Stimulated activated CD4-positive, alpha-beta T cell treated with anti-CD3 and anti-CD28 coated beads, Interleukin-15, amount 100 ng/mL, for 1 hour (primary cell): ENCODE measurements at regions not wholly inside any gene's neighbourhood (a gene's known extent, or its start where the extent isn't known, plus 50 kb on each side); places are given as distances from the start of the nearest gene placed in this dataset.

Experiments
- DNase-seq, 2 donors: peaks; one replicate each; pipeline ENCODE4 v3.0.0-alpha.2; 2020; ENCODE audit warnings: low read depth in 1 of 2, low spot score in 1 of 2

- no peak for DNase-seq
Measured at GRCh38 chr17:5817475-5818395, 233.4 kb upstream of the NLRP1 start.

- no peak for DNase-seq
Measured at GRCh38 chr17:5819396-5819795, 235.1 kb upstream of the NLRP1 start.

- DNase-seq, result no peak
Measured at GRCh38 chr17:5819921-5820685, 235.8 kb upstream of the NLRP1 start.

- DNase-seq, result no peak
Measured at GRCh38 chr17:5820721-5821456, 236.6 kb upstream of the NLRP1 start.

GRCh38 chr17:5821803-5822202 lies 237.5 kb upstream of the NLRP1 start:
- no peak for DNase-seq

- no peak for DNase-seq
Measured at GRCh38 chr17:5822281-5823060, 238.2 kb upstream of the NLRP1 start.

GRCh38 chr17:5823219-5823618 lies 238.9 kb upstream of the NLRP1 start:
- no peak for DNase-seq

- DNase-seq, result no peak
Measured at GRCh38 chr17:5825717-5826330, 241.5 kb upstream of the NLRP1 start.

GRCh38 chr17:5826384-5826783 lies 242.1 kb upstream of the NLRP1 start:
- no peak for DNase-seq

- DNase-seq, result no peak
Measured at GRCh38 chr17:5830921-5831320, 239.3 kb upstream of the WSCD1 start.

- DNase-seq, result no peak
Measured at GRCh38 chr17:5832886-5833285, 237.3 kb upstream of the WSCD1 start.

GRCh38 chr17:5837055-5837491 lies 233.1 kb upstream of the WSCD1 start:
- no peak for DNase-seq

GRCh38 chr17:5838661-5839300 lies 231.4 kb upstream of the WSCD1 start:
- no peak for DNase-seq

- DNase-seq, result no peak
Measured at GRCh38 chr17:5840811-5841446, 229.2 kb upstream of the WSCD1 start.

- DNase-seq, result no peak
Measured at GRCh38 chr17:5841862-5842261, 228.3 kb upstream of the WSCD1 start.

- no peak for DNase-seq
Measured at GRCh38 chr17:5843366-5844026, 226.7 kb upstream of the WSCD1 start.

- DNase-seq, result no peak
Measured at GRCh38 chr17:5846001-5846400, 224.2 kb upstream of the WSCD1 start.

GRCh38 chr17:5854871-5855554 lies 215.2 kb upstream of the WSCD1 start:
- no peak for DNase-seq
